Suppressor macrophage treated with lipopolysaccharide for 1 hour (primary cell): ENCODE measurements at regions not wholly inside any gene's neighbourhood (a gene's known extent, or its start where the extent isn't known, plus 50 kb on each side); places are given as distances from the start of the nearest gene placed in this dataset.
A peak's percentile ranks its signal among the peaks of the same experiment; 100 is the strongest.

Experiments
- DNase-seq, 3 donors: peaks; one replicate each; pipeline ENCODE4 v3.0.0-alpha.2; 2020 to 2022

- DNase-seq, result no peak
Observed at GRCh38 chr15:70358871-70359647, 261.3 kb upstream of the TLE3 start.

- no peak for DNase-seq
Observed at GRCh38 chr15:70358011-70358819, 260.5 kb upstream of the TLE3 start.

DNA sequence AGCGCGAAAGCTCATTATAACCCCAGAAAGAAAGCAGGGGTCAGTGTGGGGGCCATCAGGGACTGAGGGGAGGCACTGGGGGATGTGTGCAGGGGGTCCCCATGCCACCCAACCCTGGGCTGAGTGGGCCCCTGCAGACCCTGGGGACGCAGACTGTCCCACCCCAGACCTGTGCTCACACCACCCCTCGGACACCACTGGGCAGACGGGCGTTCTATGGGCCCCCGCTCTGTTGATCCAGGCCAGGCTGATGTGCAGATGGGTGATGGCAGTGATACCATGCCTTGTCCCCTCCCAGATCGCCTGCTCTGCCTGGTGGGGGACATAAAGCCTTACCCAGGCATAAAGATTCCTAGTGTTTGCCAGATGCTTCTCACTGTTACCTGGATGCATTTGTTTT is 259.7 kb upstream of the TLE3 start:
- no peak for DNase-seq

DNA sequence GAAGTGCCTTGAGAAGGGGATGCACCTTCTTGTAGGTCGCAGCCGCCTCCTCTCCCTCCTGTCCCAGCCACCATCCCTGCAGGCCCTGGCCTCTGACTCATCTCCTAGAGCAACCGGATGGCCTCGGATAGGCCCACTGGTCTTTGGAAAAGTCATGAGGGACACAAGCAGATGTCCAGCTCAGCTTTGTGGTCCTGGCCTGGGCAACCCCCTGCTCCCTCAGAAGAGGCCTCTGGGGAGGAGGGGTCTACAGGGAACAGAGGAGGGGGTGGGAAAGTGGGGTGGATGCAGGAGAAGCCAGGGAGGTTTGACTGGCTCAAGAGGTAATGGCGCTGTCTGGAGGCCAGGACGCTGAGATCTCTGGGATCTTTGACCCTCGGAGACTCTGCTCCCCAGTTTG is 259.2 kb upstream of the TLE3 start:
- no peak for DNase-seq

- no peak for DNase-seq
Observed at GRCh38 chr15:70356062-70356860, 258.5 kb upstream of the TLE3 start.

DNA sequence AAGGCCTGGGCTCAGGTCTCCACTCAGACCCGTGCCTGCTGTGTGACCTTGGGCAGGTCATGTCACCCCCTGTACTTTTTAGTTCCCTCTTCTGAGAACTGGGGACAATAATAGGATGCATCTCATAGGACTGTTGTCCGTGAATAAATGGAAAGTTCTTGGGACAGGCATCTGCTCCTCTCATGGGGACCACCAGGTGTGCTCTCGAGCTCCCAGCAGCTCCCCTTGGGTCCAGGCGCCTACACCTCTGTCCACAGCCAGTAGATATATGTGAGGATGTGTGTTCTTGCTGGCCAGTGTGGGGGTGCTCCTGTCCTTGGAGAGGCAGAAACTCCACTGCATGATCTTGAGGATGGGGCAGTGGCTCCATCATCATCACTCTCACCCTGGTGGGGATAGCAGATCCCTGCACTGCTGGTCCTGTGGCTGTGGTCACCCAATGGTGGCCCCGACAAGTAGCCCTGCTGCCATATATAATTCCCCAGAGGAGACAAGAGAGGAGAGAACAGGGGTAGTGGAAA is 257.6 kb upstream of the TLE3 start:
- DNase-seq, result no peak

GRCh38 chr15:70354346-70354905 is 256.7 kb upstream of the TLE3 start:
- DNase-seq, result peak; percentile 20 to 32 (median 28)

- no peak for DNase-seq
Observed at GRCh38 chr15:70353606-70354345, 256.1 kb upstream of the TLE3 start.

GRCh38 chr15:70351941-70352774 is 254.4 kb upstream of the TLE3 start:
- DNase-seq, result no peak

GRCh38 chr15:70351391-70351790 is 253.7 kb upstream of the TLE3 start:
- no peak for DNase-seq

- peak; percentile 92 to 94 (median 93) for DNase-seq
Observed at GRCh38 chr15:70348581-70349344, 251.0 kb upstream of the TLE3 start.

DNA sequence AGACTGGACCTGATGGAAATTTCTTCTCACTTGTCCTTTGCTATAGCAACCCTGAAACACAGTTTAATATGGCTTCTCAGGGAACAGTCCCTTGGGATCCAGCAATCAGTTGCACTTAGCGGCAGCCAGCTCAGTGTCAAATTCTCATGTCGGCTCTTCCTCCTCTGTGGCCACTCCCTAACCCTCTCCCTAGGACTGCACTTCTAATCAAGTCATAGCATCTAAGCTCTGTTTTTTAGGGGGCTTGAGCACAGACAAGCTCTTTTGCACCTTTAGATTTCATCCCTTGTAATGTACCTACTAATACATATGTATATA is 250.5 kb upstream of the TLE3 start:
- DNase-seq, result no peak

DNA sequence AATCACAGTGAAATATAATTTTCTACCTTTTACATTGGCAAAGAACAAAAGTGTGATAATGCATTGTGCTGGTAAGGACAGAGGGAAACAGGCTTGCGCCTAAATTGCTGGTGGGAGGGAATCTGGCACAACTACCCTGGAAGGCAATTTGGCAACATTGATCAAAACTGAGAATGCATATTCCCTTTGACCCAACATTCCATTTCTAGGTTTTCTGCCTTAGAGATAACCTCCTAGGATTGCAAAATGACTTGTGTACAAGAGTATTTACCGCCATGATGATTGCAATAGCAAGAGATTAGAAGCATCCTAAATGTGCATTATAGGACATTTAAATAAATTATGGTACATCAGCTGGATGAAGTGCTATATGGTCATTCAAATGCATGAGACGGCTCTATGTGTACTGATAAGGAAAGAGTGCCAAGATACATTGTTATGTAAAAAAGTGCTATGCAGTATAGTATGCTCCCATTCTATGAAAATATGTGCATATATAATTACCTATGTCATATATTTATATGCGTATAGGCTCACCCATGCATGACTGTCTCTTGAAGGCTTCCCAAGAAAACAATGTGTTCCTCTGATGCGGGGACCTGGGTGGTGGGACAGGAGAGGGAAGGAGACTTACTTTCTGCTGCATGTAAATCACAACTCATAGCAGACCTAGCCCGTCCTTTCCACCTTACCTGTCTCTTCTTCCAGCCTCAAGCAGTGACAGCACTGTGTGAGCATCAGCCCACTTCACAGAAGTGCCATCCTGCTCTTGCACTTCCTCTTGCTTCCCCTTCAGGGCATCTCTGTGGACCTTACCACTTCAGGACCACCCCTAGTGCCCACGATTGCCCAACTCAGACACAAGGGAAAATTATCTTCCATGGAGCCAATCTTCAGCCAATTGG is 249.9 kb upstream of the TLE3 start:
- DNase-seq, result no peak

- DNase-seq, result no peak
Observed at GRCh38 chr15:70345251-70346019, 247.7 kb upstream of the TLE3 start.

GRCh38 chr15:70344666-70345065 is 246.9 kb upstream of the TLE3 start:
- no peak for DNase-seq

DNA sequence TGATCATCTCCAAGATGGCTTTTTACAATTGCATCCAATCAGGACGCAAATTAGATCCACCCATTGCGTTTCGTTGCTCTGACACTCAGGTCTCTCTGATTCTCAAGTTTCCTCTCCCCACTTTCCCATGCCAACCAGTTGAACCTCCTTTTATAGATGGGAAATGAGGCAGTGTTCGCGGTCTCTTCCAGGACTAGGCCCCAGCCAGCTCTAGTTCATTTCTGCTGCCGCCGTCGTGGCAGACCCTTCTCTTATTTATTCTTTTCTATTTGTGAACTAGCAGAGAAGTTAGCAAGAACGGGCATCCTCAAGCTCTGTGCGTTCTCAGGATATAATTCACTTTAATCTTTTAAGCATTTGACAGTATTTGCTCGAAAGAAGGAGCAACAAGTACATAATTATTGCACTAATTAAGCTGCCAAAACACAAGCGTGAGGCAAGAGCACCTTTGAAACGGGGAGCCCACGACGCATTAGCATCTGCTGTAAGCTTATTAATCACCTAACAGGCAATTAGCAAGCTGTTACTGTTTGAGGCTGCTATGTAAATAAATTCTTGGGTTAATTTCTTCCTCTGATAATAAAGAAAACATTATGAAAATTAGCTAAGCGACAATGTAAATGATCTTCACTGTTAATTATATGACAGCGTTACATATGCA is 246.4 kb upstream of the TLE3 start:
- DNase-seq, result no peak

DNA sequence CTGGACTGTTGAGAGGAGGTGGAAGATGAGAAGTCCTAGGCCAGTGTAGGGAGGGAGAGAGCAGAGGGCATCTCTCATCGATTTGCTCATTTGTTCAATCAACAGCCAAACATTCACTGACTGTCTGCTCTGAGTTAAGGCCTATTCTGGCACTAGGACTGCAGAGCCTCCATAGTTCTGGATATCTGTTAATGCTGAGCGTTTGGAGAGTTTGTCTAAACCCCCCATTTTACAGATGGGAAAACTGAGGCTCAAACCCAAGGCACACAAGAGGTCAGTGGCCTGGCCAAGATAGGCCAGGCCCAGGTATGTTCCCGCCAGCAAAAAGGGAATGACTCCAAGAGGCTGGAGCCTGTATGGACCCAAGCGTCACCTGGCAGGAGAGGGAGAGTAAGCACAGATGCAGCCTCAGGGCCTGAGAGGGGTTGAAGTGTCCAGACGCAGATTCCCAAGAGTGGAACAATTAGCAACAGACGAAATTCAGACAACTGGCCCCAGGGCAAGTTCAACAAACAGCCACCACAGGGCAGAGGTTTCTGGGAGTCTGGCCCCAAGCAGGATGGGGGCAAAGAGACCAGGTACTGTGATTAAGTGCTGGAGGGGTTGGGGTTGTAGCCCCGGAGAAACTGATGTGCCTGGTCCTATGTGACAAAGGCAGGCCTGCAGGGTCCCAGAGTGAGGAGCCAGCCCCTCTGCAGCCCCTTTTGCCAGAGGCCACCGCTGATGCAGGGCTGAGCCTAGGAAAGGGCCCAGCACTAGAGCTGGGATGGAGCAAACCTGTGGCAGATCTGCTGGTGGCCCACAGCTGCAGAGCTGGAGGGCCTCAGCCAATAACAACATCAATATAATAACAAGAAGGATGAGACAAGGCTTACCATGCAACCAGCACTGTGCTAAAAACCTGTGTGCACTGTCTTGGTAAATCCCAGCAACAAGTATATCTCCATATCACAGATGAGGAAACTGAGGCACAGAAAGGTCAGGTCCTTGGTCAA is 245.1 kb upstream of the TLE3 start:
- no peak for DNase-seq
